Stomach smooth muscle (tissue), 2 donors: ENCODE measurements at regions not wholly inside any gene's neighbourhood (a gene's known extent, or its start where the extent isn't known, plus 50 kb on each side); places are given as distances from the start of the nearest gene placed in this dataset.

Experiments
- H3K27ac ChIP-seq: one replicate; pipeline ENCODE4 v1.7.0; 2013; ENCODE audit warnings: mild to moderate bottlenecking, low read length, inconsistent platforms
- H3K27me3 ChIP-seq, 2 donors: one replicate each; pipeline ENCODE4 v1.7.0; 2013; ENCODE audit warnings: low read length in 2 of 2; ENCODE audit not compliant: insufficient read depth in 2 of 2, control insufficient read depth in 1 of 2
- H3K36me3 ChIP-seq, 2 donors: one replicate each; pipeline ENCODE4 v1.7.0; 2013; ENCODE audit warnings: low read length in 2 of 2; ENCODE audit not compliant: control insufficient read depth in 2 of 2, insufficient read depth in 2 of 2
- H3K4me1 ChIP-seq: one replicate; pipeline ENCODE4 v1.7.0; 2013; ENCODE audit warnings: low read length; ENCODE audit not compliant: control insufficient read depth, insufficient read depth
- H3K4me3 ChIP-seq, 2 donors: one replicate each; pipeline ENCODE4 v1.7.0; 2013; ENCODE audit warnings: low read length in 2 of 2
- H3K9ac ChIP-seq, 2 donors: one replicate each; pipeline ENCODE4 v1.7.0; 2013; ENCODE audit warnings: low read length in 2 of 2, mild to moderate bottlenecking in 1 of 2
- H3K9me3 ChIP-seq, 2 donors: one replicate each; pipeline ENCODE4 v1.7.0; 2013; ENCODE audit warnings: low read length in 2 of 2; ENCODE audit not compliant: control insufficient read depth in 2 of 2
- donor health status: healthy.
- donor health status: Pancreatic carcinoma.

DNA sequence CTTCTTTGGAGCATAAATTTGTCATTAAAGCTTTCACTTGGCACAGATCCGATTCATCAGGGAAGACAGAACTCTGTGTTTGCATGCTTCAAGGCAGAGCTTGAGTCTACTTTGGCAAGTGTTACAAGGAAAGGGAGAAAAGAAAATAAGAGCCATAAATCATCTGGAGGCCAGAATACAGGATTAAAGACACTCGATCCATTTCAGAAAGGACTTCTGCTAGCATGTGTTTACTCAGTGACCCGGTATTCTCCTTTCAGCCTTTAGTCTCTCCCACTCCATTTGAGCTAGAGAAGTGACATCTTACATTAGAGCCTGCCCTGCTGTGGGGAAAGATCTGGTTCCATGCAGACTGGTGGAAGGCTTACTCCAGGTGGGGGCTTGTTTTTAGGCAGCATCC lies 306.4 kb downstream of the KLF5 start:
- no peak overlapping the region for H3K4me3 ChIP-seq
- no peaks in the 10 kb centered on the region for H3K4me1 ChIP-seq
- no peaks in the 10 kb centered on the region for H3K9me3 ChIP-seq
- H3K9ac ChIP-seq = no peak overlapping the region
- H3K27me3 ChIP-seq = no peaks in the 10 kb centered on the region
- no peak overlapping the region for H3K27ac ChIP-seq
- H3K36me3 ChIP-seq = no peaks in the 10 kb centered on the region

DNA sequence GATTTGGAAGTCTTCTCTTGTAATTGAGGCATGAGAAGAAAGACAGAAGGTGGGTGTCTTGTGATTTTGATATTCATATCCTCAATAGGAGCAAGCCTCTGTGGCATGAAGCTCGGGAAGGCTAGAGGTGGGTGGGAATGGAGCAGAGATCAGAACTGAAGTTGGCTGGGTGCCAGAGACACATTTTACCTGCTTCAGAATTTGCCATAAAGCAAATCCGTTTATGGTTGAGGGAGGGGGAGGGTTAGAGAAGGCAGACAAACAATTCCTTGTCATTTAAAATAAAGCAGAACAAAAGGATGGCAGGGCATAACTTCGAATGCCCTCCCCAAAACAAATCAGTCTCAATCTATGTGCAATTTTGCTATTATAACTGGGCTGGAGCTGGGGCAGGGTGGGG lies 305.9 kb downstream of the KLF5 start:
- Histone ChIP-seq H3K4me3 (no peak overlapping the region), H3K36me3 (no peaks in the 10 kb centered on the region), H3K9ac (no peak overlapping the region), H3K27ac (no peak overlapping the region), H3K4me1 (no peaks in the 10 kb centered on the region), H3K27me3 (no peaks in the 10 kb centered on the region), H3K9me3 (no peaks in the 10 kb centered on the region)

DNA sequence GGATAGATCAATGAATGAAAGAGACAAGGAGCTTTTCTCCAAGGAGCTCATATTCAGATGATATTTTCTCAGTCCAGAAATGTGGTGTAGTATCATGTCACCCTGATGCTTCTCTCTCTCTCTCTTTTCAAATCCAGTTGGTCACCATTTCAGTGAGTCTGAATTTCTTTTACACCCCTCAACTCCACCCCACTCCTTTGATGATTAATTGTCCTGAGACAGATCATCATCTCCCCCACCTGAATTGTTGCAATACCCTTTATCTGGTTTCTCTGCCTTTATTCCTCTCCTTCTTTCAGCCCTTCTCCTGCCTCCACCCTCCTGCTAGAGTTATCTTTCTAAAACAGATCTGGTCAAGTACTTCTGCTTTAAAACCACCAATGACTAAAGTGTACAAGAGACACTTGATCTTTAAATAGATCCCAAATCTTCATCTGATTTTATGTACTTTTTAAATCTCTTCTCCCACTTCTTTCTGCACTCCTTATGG lies 299.8 kb downstream of the KLF5 start:
- H3K27ac ChIP-seq = no peak overlapping the region
- H3K9me3 ChIP-seq = no peaks in the 10 kb centered on the region
- H3K4me1 ChIP-seq = no peaks in the 10 kb centered on the region
- no peaks in the 10 kb centered on the region for H3K36me3 ChIP-seq
- H3K4me3 ChIP-seq = no peak overlapping the region
- H3K27me3 ChIP-seq = no peaks in the 10 kb centered on the region
- H3K9ac ChIP-seq = no peak overlapping the region

DNA sequence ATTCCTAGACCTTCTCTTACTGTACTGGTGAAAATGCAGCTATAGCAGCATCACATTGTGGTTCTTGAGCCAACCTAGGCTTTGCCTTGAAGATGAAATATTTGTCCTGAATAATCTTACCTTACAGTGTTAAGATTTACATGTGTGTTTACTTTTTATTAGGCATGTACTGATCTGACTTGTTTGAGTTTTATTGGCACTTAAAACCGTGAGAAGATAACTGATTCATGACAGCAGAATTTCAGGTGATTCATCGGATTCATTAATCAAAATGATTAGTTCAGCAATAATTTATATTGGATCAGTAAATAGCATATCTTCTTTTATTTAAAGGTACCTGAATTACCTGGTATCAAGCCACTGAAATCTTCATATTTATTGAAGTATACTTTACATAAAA lies 296.3 kb downstream of the KLF5 start:
- Histone ChIP-seq H3K4me3 (no peak overlapping the region), H3K27me3 (no peaks in the 10 kb centered on the region), H3K4me1 (no peaks in the 10 kb centered on the region), H3K36me3 (no peaks in the 10 kb centered on the region), H3K9ac (no peak overlapping the region), H3K27ac (no peak overlapping the region), H3K9me3 (no peaks in the 10 kb centered on the region)

DNA sequence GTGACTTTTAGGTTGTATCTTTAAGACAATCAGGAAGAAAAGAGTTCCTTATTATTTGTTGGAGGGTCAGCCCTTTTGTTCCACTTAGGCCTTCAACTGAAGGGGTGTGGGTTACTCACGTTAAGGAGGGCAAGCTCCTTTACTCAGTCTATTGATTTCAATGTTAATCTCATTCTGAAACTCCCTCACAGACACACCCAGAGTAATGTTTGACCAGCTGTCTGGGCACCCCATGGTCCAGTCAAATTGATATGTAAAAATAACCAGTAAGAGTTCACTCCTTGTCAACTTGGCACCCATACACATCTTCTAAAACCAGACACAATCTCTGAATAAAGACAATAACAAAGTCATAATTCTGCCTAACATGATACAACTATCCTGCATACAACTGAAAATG lies 292.9 kb downstream of the KLF5 start:
- Histone ChIP-seq H3K9me3 (no peaks in the 10 kb centered on the region), H3K27ac (no peak overlapping the region), H3K27me3 (no peaks in the 10 kb centered on the region), H3K4me3 (no peak overlapping the region), H3K36me3 (no peaks in the 10 kb centered on the region), H3K4me1 (no peaks in the 10 kb centered on the region), H3K9ac (no peak overlapping the region)

DNA sequence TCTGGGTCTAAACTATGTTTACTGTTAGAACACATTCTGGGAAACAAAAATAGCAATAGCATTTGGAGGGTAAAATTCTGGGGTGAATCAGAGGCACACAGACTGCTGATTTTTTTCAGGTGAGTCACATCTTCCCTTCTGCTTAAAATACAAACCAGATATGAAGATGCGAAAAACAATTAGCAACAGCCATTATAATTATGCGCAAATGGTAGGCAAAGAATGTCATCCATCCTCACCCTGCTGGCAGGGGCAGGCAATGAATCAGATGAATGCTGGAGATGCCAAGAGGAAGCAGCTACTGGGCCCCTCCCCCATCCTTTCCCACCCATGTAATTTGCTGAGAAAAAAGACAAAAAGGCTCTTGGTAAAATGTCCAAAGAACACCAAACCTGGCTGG lies 282.9 kb downstream of the KLF5 start:
- Histone ChIP-seq H3K4me1 (no peaks in the 10 kb centered on the region), H3K9ac (no peak overlapping the region), H3K27me3 (no peaks in the 10 kb centered on the region), H3K4me3 (no peak overlapping the region), H3K9me3 (no peaks in the 10 kb centered on the region), H3K27ac (no peak overlapping the region), H3K36me3 (no peaks in the 10 kb centered on the region)

DNA sequence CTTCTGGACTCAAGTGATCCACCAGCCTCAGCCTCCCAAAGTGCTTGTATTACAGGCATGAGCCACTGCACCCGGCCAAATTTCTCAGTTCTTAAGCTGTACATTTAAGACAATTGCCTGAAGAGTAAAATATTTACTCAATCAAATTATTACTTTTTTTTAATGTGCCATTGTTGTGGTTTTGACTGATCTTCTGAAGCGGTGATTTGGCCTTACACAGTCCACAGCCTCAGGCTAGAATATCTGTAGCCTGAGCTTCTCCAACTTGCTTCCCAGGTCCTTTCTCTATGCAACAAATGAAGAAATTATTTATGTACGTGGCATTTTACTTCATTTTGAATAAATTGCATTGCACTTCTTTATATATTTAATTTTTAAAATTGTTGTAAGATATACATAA lies 281.3 kb downstream of the KLF5 start:
- H3K4me3 ChIP-seq = no peak overlapping the region
- H3K27ac ChIP-seq = no peak overlapping the region
- no peaks in the 10 kb centered on the region for H3K36me3 ChIP-seq
- no peaks in the 10 kb centered on the region for H3K9me3 ChIP-seq
- H3K27me3 ChIP-seq = no peaks in the 10 kb centered on the region
- no peak overlapping the region for H3K9ac ChIP-seq
- no peaks in the 10 kb centered on the region for H3K4me1 ChIP-seq

DNA sequence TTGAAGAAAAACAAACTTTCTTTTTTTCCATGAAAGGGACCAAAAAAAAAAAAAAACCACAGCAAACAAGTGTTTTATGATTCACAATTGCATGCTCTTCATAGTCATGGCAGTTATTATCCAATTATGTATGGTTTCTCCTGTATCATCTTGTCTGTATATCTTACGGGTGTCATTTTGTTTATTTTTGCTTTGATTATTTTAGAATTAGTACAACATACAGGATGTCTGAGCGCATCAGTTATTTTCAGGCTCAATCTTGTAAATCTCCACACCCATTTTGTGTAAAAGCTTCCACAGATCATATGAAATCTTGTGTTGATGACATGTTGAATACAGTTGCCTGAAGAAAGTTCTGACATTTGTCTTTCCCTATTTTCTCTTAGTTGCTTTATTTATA lies 280.3 kb downstream of the KLF5 start:
- no peak overlapping the region for H3K4me3 ChIP-seq
- no peaks in the 10 kb centered on the region for H3K27me3 ChIP-seq
- no peaks in the 10 kb centered on the region for H3K4me1 ChIP-seq
- H3K9me3 ChIP-seq = no peaks in the 10 kb centered on the region
- H3K36me3 ChIP-seq = no peaks in the 10 kb centered on the region
- H3K9ac ChIP-seq = no peak overlapping the region
- no peak overlapping the region for H3K27ac ChIP-seq

DNA sequence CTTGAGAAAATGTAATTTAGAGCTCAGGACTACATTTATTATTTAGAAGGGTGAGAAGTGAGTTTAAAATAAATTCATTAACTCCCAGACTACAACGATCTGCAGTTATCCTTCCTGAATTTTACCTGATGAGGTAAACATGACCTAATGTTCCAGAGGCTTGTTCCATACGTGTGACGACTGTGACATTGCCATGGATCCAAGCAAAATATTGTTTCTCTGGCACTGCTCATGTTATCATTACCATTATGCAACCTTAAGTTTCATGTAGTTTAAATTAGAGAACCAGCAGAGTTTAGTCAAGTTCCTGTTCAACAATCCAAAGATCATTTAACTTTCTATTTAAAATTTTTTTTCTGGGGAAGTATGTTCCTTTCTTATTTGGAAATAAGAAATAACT lies 279.6 kb downstream of the KLF5 start:
- Histone ChIP-seq H3K4me1 (no peaks in the 10 kb centered on the region), H3K4me3 (no peak overlapping the region), H3K36me3 (no peaks in the 10 kb centered on the region), H3K27ac (no peak overlapping the region), H3K9ac (no peak overlapping the region), H3K27me3 (no peaks in the 10 kb centered on the region), H3K9me3 (no peaks in the 10 kb centered on the region)

DNA sequence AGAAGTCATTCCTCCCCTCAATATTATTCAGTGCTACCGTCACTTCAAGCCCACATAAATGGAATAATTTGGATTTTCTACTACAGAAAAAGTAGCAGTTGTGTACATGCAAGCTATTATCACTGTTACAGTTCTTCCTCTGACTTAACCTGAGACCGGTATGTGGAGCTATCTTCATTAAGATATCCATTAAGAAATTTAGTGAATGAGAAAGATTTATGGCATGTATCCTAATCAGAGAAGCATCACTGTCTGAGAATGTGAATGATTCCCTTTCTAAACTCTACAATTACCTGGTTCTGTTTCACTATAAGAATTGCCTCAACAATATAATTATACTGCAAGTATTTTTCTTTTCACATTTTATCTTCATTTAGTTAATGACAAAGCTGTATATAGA lies 278.7 kb downstream of the KLF5 start:
- H3K9me3 ChIP-seq = no peaks in the 10 kb centered on the region
- no peak overlapping the region for H3K27ac ChIP-seq
- no peaks in the 10 kb centered on the region for H3K4me1 ChIP-seq
- no peaks in the 10 kb centered on the region for H3K27me3 ChIP-seq
- no peak overlapping the region for H3K4me3 ChIP-seq
- no peak overlapping the region for H3K9ac ChIP-seq
- no peaks in the 10 kb centered on the region for H3K36me3 ChIP-seq

DNA sequence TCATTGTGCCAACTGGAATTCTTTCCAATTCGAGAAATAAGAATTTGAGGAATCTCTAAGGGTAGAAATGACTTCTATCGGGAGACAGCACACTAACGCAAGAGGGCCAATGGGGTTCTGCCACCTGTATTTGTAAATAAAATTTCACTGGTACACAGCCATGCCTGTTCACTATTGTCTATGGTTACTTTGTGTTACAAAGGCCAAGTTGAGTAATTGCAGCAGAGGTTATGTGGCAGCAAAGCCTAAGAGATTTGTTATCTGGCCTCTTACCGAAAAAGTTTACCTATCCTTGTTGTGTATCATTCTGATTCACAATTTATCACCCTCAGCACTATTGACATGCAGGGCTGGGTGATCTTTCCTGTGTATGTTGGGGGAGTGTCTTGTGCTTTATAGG lies 278.0 kb downstream of the KLF5 start:
- no peak overlapping the region for H3K4me3 ChIP-seq
- no peak overlapping the region for H3K9ac ChIP-seq
- no peaks in the 10 kb centered on the region for H3K27me3 ChIP-seq
- no peaks in the 10 kb centered on the region for H3K9me3 ChIP-seq
- H3K36me3 ChIP-seq = no peaks in the 10 kb centered on the region
- H3K4me1 ChIP-seq = no peaks in the 10 kb centered on the region
- H3K27ac ChIP-seq = no peak overlapping the region

DNA sequence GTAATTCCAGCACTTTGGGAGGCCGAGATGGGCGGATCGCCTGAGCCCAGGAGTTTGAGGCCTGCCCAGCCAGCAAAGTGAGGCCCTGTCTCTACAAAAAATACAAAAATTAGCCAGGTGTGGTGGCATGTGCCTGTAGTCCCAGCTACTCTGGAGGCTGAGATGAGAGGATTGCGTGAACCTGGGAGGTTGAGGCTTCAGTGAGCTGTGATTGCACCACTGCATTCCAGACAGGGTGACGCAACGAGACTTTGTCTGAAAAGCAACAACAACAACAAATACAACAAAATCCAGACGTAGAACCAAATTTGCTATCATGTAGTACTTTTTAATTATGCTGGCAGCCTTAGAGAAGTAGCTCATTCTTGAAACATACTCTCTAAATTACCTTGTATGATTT lies 277.1 kb downstream of the KLF5 start:
- Histone ChIP-seq H3K36me3 (no peaks in the 10 kb centered on the region), H3K9me3 (no peaks in the 10 kb centered on the region), H3K4me1 (no peaks in the 10 kb centered on the region), H3K27ac (no peak overlapping the region), H3K4me3 (no peak overlapping the region), H3K9ac (no peak overlapping the region), H3K27me3 (no peaks in the 10 kb centered on the region)
